ENCODE measurements at regions not wholly inside any gene's neighbourhood (a gene's known extent, or its start where the extent isn't known, plus 50 kb on each side); places are given as distances from the start of the nearest gene placed in this dataset.

DNA sequence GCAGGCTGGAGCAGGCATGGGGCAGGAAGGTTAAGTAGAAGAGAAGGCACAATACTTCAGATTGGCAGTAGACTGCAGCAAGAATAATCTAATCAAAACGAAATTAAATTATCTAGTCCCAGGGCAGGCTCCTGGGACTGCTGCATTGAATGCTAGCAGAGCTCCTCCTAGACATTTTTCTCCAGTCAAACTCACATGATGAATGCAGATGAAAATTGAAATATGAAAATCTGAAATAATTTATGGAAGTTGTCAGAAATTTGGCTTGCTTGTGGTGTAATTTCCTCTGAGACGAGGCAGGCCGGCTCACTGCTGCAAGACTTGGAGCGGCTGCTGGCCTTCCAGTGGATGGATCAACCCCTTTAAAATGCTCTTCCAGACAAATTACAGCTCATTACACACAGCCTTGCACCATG lies 78.0 kb upstream of the TMEM33 start:
- H3K27me3 ChIP-seq (ENCODE audit: control insufficient read depth, insufficient read depth, low read length), result peaks cover 18% of the 10 kb centered on the region
- no peak overlapping the region for H3K27ac ChIP-seq (ENCODE audit: low read length)
- no peak overlapping the region for H3K4me3 ChIP-seq (ENCODE audit: low read length)
- H3K9me3 ChIP-seq (replicated peaks; ENCODE audit: control insufficient read depth, low read depth, low read length), result no peaks in the 10 kb centered on the region
- no peaks in the 10 kb centered on the region for H3K36me3 ChIP-seq (ENCODE audit: control insufficient read depth, insufficient read depth, low read length)
- DNase-seq, result peak; percentile 20
- H3K4me1 ChIP-seq (ENCODE audit: control insufficient read depth, insufficient read depth, low read length), result no peaks in the 10 kb centered on the region
- WGBS (ENCODE audit: insufficient coverage), result 20% methylated on average over 3 of the region's 4 CpGs

DNA sequence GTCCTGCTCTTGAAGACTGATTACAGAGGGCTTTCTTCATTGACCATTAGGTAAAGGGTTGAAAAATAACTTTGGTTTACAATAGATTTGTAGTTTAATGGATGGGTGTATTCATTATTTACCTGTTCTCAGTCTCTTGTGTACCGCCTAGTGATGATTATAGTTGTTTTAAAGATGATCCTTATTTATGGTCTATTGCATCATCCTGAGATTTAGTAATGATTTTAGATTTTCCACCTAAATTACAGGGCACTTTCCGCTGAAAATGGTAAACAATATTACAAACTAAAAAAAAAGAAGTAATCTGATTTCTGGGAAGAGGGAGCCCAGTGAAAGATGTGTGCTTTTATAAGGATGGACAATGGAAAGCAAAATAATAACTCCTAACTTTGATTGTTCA lies 78.4 kb upstream of the TMEM33 start:
- no peak overlapping the region for H3K4me3 ChIP-seq (ENCODE audit: low read length)
- DNase-seq, result no peak
- no peaks in the 10 kb centered on the region for H3K9me3 ChIP-seq (replicated peaks; ENCODE audit: control insufficient read depth, low read depth, low read length)
- no peaks in the 10 kb centered on the region for H3K4me1 ChIP-seq (ENCODE audit: control insufficient read depth, insufficient read depth, low read length)
- H3K27ac ChIP-seq (ENCODE audit: low read length), result no peak overlapping the region
- peaks cover 17% of the 10 kb centered on the region for H3K27me3 ChIP-seq (ENCODE audit: control insufficient read depth, insufficient read depth, low read length)
- H3K36me3 ChIP-seq (ENCODE audit: control insufficient read depth, insufficient read depth, low read length), result no peaks in the 10 kb centered on the region
- WGBS (ENCODE audit: insufficient coverage), result no CpG with 5 or more reads among the region's 2 CpGs

DNA sequence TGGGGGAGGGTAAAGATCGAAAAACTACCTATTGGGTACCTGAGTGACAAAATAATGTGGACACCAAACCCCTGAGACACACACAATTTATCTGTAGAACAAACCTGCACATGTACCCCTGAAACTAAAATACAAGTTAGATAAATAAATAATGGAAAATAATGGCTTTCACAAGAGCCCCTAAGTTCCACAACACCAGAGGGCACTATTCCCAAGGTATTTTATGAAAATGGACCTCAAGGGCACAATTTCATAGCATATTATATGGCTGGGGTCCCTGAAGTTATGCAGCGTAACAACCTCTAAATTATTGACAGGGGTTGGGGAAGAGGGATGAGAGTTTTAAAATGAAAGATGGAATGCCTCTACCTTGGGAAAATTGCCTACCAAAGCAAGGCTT lies 81.3 kb upstream of the TMEM33 start:
- no peak for DNase-seq
- H3K4me3 ChIP-seq (ENCODE audit: low read length), result no peak overlapping the region
- no CpG with 5 or more reads among the region's 2 CpGs for WGBS (ENCODE audit: insufficient coverage)
- H3K4me1 ChIP-seq (ENCODE audit: control insufficient read depth, insufficient read depth, low read length), result no peaks in the 10 kb centered on the region
- no peaks in the 10 kb centered on the region for H3K9me3 ChIP-seq (replicated peaks; ENCODE audit: control insufficient read depth, low read depth, low read length)
- H3K27ac ChIP-seq (ENCODE audit: low read length), result no peak overlapping the region
- no peaks in the 10 kb centered on the region for H3K36me3 ChIP-seq (ENCODE audit: control insufficient read depth, insufficient read depth, low read length)
- H3K27me3 ChIP-seq (ENCODE audit: control insufficient read depth, insufficient read depth, low read length), result peaks cover 14% of the 10 kb centered on the region

DNA sequence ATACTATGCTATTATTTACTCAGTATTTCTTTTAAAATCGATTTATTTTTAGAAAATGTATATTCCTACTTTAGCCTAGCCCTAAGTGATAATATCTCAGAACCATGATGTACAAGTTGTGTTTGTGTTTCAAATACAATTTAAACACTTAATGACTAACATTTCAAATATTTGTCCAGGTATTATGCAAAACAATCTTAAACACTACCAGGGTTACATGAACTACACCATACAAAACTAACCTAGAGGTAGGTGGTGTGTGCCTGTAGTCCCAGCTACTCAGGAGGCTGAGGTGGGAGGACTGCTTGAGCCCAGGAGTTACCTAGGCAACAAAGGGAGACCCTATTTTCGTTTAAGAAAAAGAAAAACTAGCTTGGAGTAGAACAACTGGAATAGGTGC lies 83.0 kb upstream of the TMEM33 start:
- Histone ChIP-seq H3K9me3 (replicated peaks; ENCODE audit: control insufficient read depth, low read depth, low read length) (no peaks in the 10 kb centered on the region), H3K27me3 (ENCODE audit: control insufficient read depth, insufficient read depth, low read length) (peaks cover 13% of the 10 kb centered on the region), H3K4me1 (ENCODE audit: control insufficient read depth, insufficient read depth, low read length) (no peaks in the 10 kb centered on the region), H3K27ac (ENCODE audit: low read length) (no peak overlapping the region), H3K36me3 (ENCODE audit: control insufficient read depth, insufficient read depth, low read length) (no peaks in the 10 kb centered on the region), H3K4me3 (ENCODE audit: low read length) (no peak overlapping the region)
- WGBS (ENCODE audit: insufficient coverage), result 50% methylated on average over 1 of the region's 2 CpGs
- no peak for DNase-seq

GRCh38 chr4:41851621-41852020 lies 83.6 kb upstream of the TMEM33 start:
- H3K4me3 ChIP-seq (ENCODE audit: low read length), result no peak overlapping the region
- no peak for DNase-seq
- H3K4me1 ChIP-seq (ENCODE audit: control insufficient read depth, insufficient read depth, low read length), result no peaks in the 10 kb centered on the region
- H3K36me3 ChIP-seq (ENCODE audit: control insufficient read depth, insufficient read depth, low read length), result no peaks in the 10 kb centered on the region
- no peaks in the 10 kb centered on the region for H3K9me3 ChIP-seq (replicated peaks; ENCODE audit: control insufficient read depth, low read depth, low read length)
- H3K27ac ChIP-seq (ENCODE audit: low read length), result no peak overlapping the region
- WGBS (ENCODE audit: insufficient coverage), result no CpG with 5 or more reads among the region's 2 CpGs
- peaks cover 10% of the 10 kb centered on the region for H3K27me3 ChIP-seq (ENCODE audit: control insufficient read depth, insufficient read depth, low read length)

GRCh38 chr4:41844327-41844726 lies 90.9 kb upstream of the TMEM33 start:
- peaks cover 4% of the 10 kb centered on the region for H3K27me3 ChIP-seq (ENCODE audit: control insufficient read depth, insufficient read depth, low read length)

GRCh38 chr4:41839916-41840854 lies 91.7 kb upstream of the PHOX2B start:
- Histone ChIP-seq H3K27ac (ENCODE audit: low read length) (no peak overlapping the region), H3K4me3 (ENCODE audit: low read length) (no peak overlapping the region), H3K9me3 (replicated peaks; ENCODE audit: control insufficient read depth, low read depth, low read length) (no peaks in the 10 kb centered on the region), H3K36me3 (ENCODE audit: control insufficient read depth, insufficient read depth, low read length) (no peaks in the 10 kb centered on the region), H3K27me3 (ENCODE audit: control insufficient read depth, insufficient read depth, low read length) (no peaks in the 10 kb centered on the region), H3K4me1 (ENCODE audit: control insufficient read depth, insufficient read depth, low read length) (no peaks in the 10 kb centered on the region)
- WGBS (ENCODE audit: insufficient coverage), result 22% methylated on average over 2 of the region's 8 CpGs
- DNase-seq, result peak; percentile 25

More at GRCh38 chr4:41844327-41844726, 90.9 kb upstream of the TMEM33 start:
- Histone ChIP-seq H3K4me3 (ENCODE audit: low read length) (no peak overlapping the region), H3K27ac (ENCODE audit: low read length) (no peak overlapping the region), H3K36me3 (ENCODE audit: control insufficient read depth, insufficient read depth, low read length) (no peaks in the 10 kb centered on the region), H3K4me1 (ENCODE audit: control insufficient read depth, insufficient read depth, low read length) (no peaks in the 10 kb centered on the region), H3K9me3 (replicated peaks; ENCODE audit: control insufficient read depth, low read depth, low read length) (no peaks in the 10 kb centered on the region)
- no peak for DNase-seq

- Histone ChIP-seq H3K4me3 (ENCODE audit: low read length) (no peak overlapping the region), H3K27ac (ENCODE audit: low read length) (no peak overlapping the region), H3K27me3 (ENCODE audit: control insufficient read depth, insufficient read depth, low read length) (no peaks in the 10 kb centered on the region), H3K36me3 (ENCODE audit: control insufficient read depth, insufficient read depth, low read length) (no peaks in the 10 kb centered on the region), H3K4me1 (ENCODE audit: control insufficient read depth, insufficient read depth, low read length) (no peaks in the 10 kb centered on the region), H3K9me3 (replicated peaks; ENCODE audit: control insufficient read depth, low read depth, low read length) (no peaks in the 10 kb centered on the region)
- DNase-seq, result no peak
Observed at GRCh38 chr4:41838590-41838989, 90.1 kb upstream of the PHOX2B start.

DNA sequence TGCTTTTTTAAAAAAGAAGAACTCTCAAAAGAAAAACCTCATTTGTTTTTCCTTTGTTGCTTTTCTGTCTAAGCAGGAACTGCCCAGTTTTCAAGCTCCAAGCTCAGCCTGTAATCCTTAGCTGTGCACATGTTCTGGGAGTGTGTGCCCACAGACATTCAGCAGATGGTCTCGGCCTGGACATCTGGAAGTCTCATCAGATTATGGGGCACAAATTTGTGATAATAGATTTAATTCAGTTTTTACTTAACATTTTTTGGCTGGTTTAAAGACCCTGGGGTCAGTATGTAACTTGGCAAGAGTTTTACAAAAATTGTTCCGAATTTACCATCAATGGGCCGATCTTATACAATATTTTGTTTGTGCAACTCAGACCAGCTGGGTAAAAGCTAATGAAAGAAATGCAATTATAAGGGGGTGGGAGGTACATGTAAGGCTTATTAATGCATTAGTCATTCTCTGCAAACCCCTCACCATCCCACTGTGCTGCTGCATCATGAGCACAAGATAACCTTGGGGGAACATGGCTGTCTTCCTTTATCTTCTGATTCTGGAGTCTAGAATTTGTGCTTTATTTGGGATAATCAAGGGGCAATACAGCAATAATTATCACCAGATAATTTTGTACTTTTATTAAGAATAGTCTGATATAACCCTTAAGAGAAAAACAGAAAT lies 86.9 kb upstream of the PHOX2B start:
- H3K36me3 ChIP-seq (ENCODE audit: control insufficient read depth, insufficient read depth, low read length), result no peaks in the 10 kb centered on the region
- WGBS (ENCODE audit: insufficient coverage), result 70% methylated on average over 2 of the region's 3 CpGs
- H3K4me1 ChIP-seq (ENCODE audit: control insufficient read depth, insufficient read depth, low read length), result no peaks in the 10 kb centered on the region
- H3K27ac ChIP-seq (ENCODE audit: low read length), result no peak overlapping the region
- no peaks in the 10 kb centered on the region for H3K9me3 ChIP-seq (replicated peaks; ENCODE audit: control insufficient read depth, low read depth, low read length)
- no peaks in the 10 kb centered on the region for H3K27me3 ChIP-seq (ENCODE audit: control insufficient read depth, insufficient read depth, low read length)
- DNase-seq, result no peak
- H3K4me3 ChIP-seq (ENCODE audit: low read length), result no peak overlapping the region

DNA sequence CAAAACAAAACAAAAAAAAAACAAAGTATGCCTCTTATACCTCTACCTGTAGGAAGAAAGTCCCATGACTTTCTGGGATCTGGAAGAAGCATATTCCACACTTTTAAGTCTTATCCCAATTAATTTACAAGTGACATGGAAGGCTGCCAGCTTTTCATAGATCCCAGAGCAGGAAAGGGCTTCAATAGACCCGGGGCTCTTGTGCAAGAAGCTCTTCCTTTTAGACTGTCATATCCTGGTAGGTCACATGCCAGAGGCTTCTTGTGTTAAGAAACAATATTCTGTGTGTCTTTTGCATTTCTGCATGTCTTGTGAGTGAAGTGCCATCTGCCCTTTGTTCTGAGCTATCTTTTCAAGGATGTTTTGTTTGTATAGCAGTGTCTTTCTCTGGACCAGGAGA lies 84.4 kb upstream of the PHOX2B start:
- no peaks in the 10 kb centered on the region for H3K9me3 ChIP-seq (replicated peaks; ENCODE audit: control insufficient read depth, low read depth, low read length)
- H3K4me3 ChIP-seq (ENCODE audit: low read length), result no peak overlapping the region
- peak; percentile 3 for DNase-seq
- H3K27me3 ChIP-seq (ENCODE audit: control insufficient read depth, insufficient read depth, low read length), result no peaks in the 10 kb centered on the region
- H3K27ac ChIP-seq (ENCODE audit: low read length), result no peak overlapping the region
- H3K4me1 ChIP-seq (ENCODE audit: control insufficient read depth, insufficient read depth, low read length), result no peaks in the 10 kb centered on the region
- WGBS (ENCODE audit: insufficient coverage), result no CpG with 5 or more reads among the region's 1 CpG
- no peaks in the 10 kb centered on the region for H3K36me3 ChIP-seq (ENCODE audit: control insufficient read depth, insufficient read depth, low read length)
